ENCODE measurements at regions not wholly inside any gene's neighbourhood (a gene's known extent, or its start where the extent isn't known, plus 50 kb on each side); places are given as distances from the start of the nearest gene placed in this dataset.
A peak's percentile ranks its signal among the peaks of the same experiment; 100 is the strongest.

- no peaks in the 10 kb centered on the region for H4K20me1 ChIP-seq (replicated peaks; ENCODE audit: control insufficient read depth, insufficient read depth, low read length)
- no peaks in the 10 kb centered on the region for H3K79me2 ChIP-seq (ENCODE audit: control insufficient read depth, insufficient read depth, low read length)
- H2AFZ ChIP-seq (ENCODE audit: low read depth, low read length), result no peak overlapping the region
- H3K9ac ChIP-seq (ENCODE audit: insufficient read depth in 1 of 2, low read depth in 2 of 2, low read length in 2 of 2), result no peak overlapping the region
- no peak overlapping the region; the same call in 1 of the 2 replicates for H3K4me2 ChIP-seq (ENCODE audit: insufficient read depth, low read length)
- in situ Hi-C loops (cut with MboI) (no loop called here), intact Hi-C loops (cut with micrococcal nuclease) (loop anchor here (2.0 kb wide), 1 partner anchor 37 kb away; no protein-coding TSS in a partner anchor)
- no peaks in the 10 kb centered on the region for H3K9me1 ChIP-seq (ENCODE audit: control insufficient read depth, insufficient read depth, low read length)
- no peaks in the 10 kb centered on the region for H3K27me3 ChIP-seq (ENCODE audit: control insufficient read depth in 2 of 2, insufficient read depth in 2 of 2, low read length in 2 of 2)
- peak; percentile 4 to 80 (median 19) for DNase-seq (ENCODE audit: extremely low read depth in 1 of 4, low spot score in 3 of 4)
- CTCF ChIA-PET (ENCODE audit: low intra/inter-chr PET ratio), result no interaction called here
- peak overlapping the region; percentile 61 for H3K27ac ChIP-seq (ENCODE audit: extremely low read depth, low read depth, low read length)
- no peaks in the 10 kb centered on the region; a peak in 1 of 5 replicates for H3K4me1 ChIP-seq (replicated peaks in 1 of 2; ENCODE audit: control insufficient read depth in 2 of 2, insufficient read depth in 2 of 2, low read length in 2 of 2)
- no peaks in the 10 kb centered on the region; the same call in 2 of the 3 replicates for H3K36me3 ChIP-seq (ENCODE audit: control insufficient read depth, insufficient read depth, low read length)
- peak; percentile 91 for ATAC-seq
- WGBS (ENCODE audit: insufficient coverage, low coverage, missing lambda C conversion rate), result 0% methylated on average over 5 of the region's 5 CpGs
- no peak overlapping the region for H3K4me3 ChIP-seq
- peak; percentile 95 for FAIRE-seq
- H3K9me3 ChIP-seq (replicated peaks; ENCODE audit: control insufficient read depth, insufficient read depth, low read depth, low read length), result no peaks in the 10 kb centered on the region
- POLR2A ChIA-PET, result no interaction called here
- no TSS peak for BruUV-seq (replicated peaks)
- no peak for TF ChIP-seq TFAM (CRISPR knock-in tag; conservative IDR thresholded peaks at IDR 0.05)
- peak; percentile 99 for TF ChIP-seq MEIS2 (IDR thresholded peaks at IDR 0.05; ENCODE audit: partially characterized antibody)
- peak; percentile 72 for TF ChIP-seq MTA2 (IDR thresholded peaks at IDR 0.05; ENCODE audit: low read depth)
- TF ChIP-seq CBFB (CRISPR knock-in tag; IDR thresholded peaks at IDR 0.05), result no peak
- 0 out of 4 replicates have a peak, but pooled peaks of 1 of the 2 experiments have one; percentile 39 for TF ChIP-seq ZNF639 (CRISPR knock-in tag; conservative IDR thresholded peaks at IDR 0.05 in 1 of 2, IDR thresholded peaks at IDR 0.05 in 1 of 2)
- peak; percentile 61 for TF ChIP-seq CC2D1A (IDR thresholded peaks at IDR 0.05)
- TF ChIP-seq MEF2D (tag; conservative IDR thresholded peaks at IDR 0.05; ENCODE audit: low read depth), result peak; percentile 46; the same call in 1 of the 2 replicates
- peak in 1 of 2 experiments; percentile 64 for TF ChIP-seq E2F6 (IDR thresholded peaks at IDR 0.05; ENCODE audit: borderline replicate concordance in 1 of 2, extremely low read depth in 1 of 2, insufficient read depth in 1 of 2, insufficient read length in 1 of 2, low read depth in 1 of 2, low read length in 1 of 2, poor library complexity in 1 of 2, severe bottlenecking in 1 of 2)
- no peak for TF ChIP-seq BDP1 (IDR thresholded peaks at IDR 0.05; ENCODE audit: insufficient read depth, insufficient read length)
- TF ChIP-seq ARID1B (IDR thresholded peaks at IDR 0.05), result peak; percentile 89
- peak; percentile 75 for TF ChIP-seq FOSL1 (tag; conservative IDR thresholded peaks at IDR 0.05)
- peak; percentile 58; the same call in 1 of the 2 replicates for TF ChIP-seq ZNF395 (CRISPR knock-in tag; IDR thresholded peaks at IDR 0.05)
- TF ChIP-seq CREBBP (IDR thresholded peaks at IDR 0.05; ENCODE audit: low read depth, low read length), result no peak
- TF ChIP-seq IRF1 (CRISPR knock-in tag; IDR thresholded peaks at IDR 0.05; ENCODE audit: borderline replicate concordance), result no peak
- peak; percentile 77 for TF ChIP-seq SMARCE1 (IDR thresholded peaks at IDR 0.05)
- peak; percentile 84 for TF ChIP-seq CEBPB (tag; IDR thresholded peaks at IDR 0.05)
- TF ChIP-seq CXXC5 (CRISPR knock-in tag; IDR thresholded peaks at IDR 0.05), result peak; percentile 44; the same call in 1 of the 2 replicates
Observed at GRCh38 chr3:80733522-80734176, 965.9 kb upstream of the ROBO1 start.

Measured in K562 (cell line).